ENCODE measurements at regions not wholly inside any gene's neighbourhood (a gene's known extent, or its start where the extent isn't known, plus 50 kb on each side); places are given as distances from the start of the nearest gene placed in this dataset.

DNA sequence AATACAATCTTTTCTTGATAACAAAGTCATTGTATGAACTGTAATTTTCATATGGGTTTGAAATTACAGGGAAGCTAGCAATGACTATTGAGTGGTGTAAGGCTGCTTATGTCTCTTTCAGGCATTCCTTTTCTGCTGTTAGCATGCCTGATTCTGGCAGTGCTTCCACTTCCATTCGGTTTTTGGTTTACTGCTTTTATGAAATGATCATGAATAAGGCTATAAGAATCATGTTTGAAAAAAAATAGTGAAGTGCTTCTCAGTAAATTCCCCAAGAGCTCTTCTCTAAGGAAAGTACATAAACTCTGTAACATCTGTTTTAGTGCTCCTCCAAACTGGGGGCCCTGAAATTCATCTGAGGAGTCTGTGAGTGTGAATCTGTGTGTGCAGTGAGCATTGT is 434.0 kb upstream of the RGS6 start:
- no peak for DNase-seq (ENCODE audit: low read depth)

DNA sequence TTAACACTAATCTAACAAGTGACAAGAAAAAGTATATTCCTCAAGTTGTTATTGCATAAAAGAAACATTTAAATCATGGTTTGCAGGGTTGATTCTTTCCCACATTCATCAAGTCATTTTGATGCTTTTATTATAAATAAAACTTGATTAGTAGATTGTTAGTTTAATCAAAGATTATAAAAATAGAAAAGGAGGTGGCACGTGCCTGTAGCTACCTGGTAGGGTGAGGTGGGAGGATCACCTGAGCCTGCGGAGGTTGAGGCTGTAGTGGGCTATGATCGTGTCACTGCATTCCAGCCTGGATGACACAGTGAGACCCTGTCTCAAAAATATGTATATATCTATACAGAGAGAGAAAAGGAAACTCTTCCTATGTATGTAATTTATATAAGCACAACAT is 433.2 kb upstream of the RGS6 start:
- no peak for DNase-seq (ENCODE audit: low read depth)

DNA sequence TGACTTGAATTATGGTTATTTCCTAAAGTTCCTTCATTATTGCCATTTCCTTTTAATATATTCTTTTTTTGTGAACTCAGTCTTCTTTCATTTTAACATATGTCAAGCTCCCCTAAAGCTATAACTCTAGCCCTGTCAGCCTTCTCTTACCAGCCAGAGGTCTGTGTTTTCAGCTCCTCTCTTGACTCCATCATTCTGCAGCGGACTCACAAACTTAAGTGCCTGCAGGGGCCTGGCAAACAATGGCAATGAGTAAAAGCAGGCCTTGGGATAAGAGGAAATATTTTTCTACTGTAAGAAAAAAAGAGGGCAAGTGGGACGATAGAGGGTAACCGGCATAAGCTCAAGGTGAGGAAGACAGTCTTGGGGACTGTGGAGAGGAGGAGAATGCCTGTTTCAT is 424.5 kb upstream of the RGS6 start:
- DNase-seq (ENCODE audit: low read depth) = no peak

DNA sequence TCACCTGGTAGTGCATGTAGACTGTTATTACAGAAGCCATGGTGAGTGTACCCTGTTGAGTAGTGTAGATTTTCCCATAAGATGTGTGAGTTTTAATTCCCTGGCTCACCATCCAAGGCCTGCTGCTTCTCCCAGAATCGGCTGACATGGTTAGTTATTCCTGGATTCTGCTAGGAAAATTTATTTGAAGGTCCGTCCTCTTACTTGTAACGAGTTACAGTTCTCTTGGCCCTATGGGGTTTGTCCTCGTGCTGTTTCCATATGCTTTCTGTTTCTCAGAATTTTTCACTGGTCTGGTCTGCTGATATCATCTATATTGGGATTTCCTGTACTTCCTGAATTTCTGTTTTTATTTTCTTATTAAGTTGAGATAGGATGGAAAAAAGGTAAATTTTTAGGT is 423.3 kb upstream of the RGS6 start:
- no peak for DNase-seq (ENCODE audit: low read depth)

DNA sequence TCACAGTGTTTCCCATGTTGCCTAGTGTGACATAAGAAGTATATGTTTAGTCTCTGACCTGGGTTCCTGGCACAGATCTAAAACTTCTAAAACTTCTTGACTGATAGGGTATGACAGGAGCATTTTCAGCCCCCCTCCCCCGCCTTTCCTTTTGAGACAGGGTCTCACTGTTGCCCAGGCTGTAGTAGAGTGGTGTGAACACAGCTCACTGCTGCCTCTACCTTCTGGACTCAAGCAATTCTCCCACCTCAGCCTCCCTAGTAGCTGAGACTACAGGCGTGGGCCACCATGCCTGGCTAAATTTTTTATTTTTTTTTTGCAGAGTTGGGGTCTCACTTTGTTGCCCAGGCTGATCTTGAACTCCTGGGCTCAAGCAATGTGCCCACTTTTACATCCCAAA is 421.1 kb upstream of the RGS6 start:
- DNase-seq (ENCODE audit: low read depth) = no peak

DNA sequence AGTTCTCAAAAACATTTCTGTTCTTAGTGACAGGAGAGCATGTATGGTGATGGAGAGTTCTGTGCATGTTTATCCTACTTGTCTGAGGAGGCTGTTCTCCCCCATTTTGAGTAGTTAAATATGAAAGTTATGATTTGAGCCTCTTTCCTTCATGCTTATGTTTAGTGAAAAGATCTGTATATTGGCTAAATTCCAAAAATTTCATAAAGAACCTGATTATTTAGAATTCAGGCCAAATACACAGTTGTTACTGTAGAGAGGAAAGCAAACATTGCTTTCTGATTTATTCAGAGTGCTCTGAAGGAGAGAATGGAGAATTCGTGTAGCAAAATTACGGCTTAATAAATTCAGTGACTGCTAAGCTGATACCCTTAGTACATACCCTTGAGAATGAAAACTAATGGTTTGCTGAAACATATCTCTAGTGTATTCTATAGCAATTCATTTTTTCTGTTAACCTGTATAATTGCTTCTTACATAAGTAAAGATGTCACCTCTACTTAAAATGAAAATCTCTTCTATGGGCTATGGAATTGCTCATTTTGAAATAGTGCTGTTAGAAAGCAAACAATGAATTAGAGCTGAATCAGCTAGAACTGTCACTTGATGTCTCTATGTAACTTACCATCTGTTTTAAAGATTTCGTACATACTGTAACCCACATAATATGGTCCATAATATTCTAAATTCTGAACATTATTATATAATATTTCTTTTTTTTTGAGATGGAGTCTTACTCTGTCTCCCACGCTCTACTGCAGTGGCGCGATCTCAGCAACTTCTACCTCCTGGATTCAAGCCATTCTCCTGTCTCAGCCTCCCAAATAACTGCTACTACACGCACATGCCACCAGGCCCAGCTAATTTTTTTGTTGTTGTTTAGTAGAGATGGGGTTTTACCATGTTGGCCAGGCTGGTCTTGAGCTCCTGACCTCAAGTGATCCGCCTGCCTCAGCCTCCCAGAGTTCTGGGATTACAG is 417.0 kb upstream of the RGS6 start:
- no peak for DNase-seq (ENCODE audit: low read depth)

DNA sequence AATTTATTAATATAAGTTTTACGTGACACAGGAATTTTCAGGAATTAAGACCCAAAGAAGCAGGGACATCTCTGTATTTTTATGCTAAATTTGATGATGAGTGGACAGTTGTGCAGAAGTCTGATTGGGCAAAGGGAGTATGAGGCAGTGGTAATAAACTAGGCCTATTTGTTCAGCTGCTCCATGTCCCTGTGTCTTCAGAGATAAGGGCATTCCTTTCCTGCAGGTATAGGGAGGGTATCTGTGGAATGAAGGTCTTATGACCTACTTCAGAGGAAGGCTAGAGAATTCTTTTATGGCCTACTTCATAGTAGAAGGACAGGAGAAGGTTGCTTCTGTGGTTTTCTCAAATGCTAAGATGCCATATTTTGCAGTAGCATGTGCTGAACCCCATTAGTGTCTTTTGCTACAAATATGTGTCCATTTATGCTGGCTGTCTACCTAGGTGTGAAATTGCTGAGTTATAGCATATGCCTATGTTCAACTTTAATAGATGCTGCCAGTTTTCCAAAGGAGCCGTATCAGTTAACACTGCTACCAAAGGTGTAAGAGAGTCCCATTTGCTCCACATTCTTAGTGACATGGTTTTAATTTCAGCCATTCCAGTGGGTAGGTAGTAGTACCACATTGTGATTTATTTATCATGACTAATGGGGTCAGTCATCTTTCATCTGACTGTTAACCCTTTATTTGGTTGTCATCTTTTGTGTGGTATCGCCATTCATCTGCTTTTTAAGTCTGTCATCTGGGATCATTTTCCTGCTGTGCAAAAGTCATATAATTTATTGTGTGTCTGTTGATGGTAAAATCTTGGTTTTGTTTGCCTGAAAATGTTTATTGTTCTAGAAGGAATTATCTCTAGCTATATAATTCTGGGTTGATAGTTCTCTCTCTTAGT is 410.7 kb upstream of the RGS6 start:
- DNase-seq (ENCODE audit: low read depth) = no peak

DNA sequence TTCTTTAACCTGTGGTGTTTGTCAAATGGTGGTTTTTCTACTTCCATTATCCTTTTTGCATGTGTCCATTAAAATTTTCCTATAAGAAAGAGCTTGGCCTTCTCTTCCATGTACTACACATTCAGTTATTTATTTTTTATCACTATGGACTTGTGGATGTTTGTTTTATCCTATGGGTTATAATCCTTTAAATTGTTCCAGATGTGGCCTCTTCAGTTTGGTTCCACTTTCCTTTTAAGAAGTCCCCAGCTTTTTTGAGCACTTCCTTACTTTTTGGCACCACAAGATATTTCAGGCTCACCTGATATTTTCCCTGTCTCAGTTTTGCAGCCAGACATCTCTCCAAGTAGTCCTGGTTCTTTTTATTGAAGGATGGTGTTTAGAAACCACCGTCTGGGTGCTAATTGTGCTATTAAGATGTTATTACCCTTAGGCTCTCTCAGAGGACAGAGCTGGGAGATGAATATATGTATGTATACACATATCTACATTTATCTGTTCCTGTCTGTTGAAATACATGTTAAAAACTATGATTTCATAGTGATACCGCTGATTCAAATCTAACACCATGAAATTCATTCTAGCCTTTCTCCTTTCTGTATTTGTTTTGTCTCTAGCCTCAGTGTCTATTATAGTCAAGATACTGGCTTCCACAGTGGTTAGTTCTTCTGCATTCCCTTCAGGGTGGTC is 408.5 kb upstream of the RGS6 start:
- DNase-seq (ENCODE audit: low read depth) = no peak

DNA sequence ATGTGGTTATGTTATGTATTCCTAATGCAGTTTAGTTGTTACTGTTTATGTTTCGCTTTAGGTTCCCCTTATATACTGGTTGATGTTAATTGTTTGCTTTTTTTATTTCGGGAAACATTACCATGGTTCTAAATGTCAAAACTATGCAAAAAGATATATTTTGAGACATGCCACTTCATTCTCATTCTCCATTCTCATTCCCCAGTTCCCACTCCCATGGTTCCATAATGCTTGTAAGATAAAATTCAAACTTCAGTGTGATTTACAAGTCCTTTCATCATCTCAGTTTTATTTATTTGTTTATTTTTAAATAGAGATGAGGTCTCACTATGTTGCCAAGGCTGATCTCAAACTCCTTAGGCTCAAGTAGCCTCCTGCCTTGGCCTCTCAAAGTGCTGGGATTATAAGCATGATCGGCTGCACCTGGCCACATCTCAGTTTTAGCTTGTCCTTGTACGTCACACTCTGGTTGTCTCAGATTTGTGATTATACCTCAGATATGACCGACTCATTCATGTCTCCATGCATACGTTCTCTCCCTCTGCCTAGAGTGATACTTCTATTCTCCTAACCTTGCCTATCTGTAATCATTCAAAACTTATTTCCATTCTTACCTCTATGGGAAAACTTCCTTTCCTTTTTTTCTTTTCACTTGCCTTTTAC is 407.8 kb upstream of the RGS6 start:
- DNase-seq (ENCODE audit: low read depth) = no peak

DNA sequence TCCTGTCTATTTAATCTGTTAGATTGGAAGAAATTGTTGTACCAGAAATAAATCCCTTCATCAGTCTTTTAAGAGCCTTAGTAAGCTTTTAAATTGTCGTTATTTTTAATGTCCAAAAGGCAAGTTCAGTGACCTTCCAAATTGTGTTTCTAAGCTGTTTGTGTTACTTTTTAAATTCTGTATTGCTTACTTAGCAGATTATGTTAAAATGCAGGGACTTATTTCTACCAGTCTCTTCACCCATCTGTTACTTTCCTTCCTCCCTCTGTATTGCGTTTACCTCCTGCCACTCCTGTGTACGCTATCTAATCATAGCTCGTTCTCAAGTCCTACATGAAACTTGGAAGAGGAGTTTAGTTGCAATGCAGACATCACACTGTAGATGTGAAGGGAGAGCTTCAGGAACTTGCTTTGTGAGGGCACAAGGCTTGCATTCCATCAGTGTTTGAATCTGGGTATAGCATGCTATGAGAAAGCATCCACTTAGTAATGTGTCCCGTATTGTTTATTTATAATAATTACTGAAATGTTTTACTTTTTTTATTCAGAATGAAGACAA is 406.5 kb upstream of the RGS6 start:
- no peak for DNase-seq (ENCODE audit: low read depth)

DNA sequence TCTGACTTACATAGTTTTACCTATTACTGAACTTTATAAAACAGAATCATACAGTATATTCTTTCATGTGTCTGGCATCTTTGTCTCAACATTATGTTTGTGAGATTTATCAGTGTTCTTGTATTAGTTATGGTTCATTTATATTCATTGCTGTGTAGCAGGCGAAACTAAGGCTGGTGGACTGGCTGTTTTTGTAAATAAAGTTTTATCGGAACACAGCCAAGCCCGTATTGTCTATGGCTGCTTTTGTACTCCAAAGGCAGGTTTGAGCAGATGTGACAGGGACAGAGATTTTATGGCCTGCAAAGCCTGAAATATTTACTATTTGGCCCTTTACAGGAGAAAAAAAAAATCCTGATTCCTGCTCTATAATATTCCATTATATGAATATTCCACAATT is 405.8 kb upstream of the RGS6 start:
- no peak for DNase-seq (ENCODE audit: low read depth)

DNA sequence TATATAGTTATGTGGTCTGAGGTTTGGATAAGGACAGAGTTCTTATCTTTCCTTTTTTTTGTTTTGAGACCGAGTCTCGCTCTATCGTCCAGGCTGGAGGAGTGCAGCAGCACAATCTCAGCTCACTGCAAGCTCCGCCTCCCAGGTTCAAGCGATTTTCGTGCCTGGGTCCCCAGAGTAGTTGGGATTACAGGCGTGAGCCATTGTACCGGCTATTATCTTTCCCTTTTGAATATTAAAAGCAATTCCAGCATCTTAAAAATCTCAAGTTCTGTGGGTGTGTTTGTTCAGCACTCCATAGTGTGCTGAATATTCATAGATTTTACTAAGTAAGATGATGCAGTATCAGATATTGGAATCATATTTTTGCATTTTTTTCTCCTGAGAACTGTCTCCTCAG is 404.4 kb upstream of the RGS6 start:
- no peak for DNase-seq (ENCODE audit: low read depth)

DNA sequence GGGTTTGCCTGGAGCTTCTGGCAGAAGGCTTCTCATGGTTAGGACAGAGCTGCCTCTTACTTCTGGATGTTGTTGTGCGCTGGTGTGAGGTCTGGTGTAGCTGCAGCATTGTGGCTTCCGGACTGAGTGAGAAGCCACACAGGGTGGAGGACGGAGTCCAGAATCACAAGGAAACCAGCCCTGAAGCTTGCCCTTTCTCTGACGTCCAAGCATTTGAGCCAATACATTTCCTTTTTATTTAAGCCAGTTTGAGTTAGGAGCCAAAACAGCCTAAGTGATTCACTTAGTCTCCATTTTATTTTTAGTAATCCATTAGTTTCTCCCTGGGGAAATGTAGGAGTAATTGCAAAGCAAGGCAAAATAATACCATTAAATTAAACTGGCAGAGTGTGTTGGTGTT is 402.4 kb upstream of the RGS6 start:
- no peak for DNase-seq (ENCODE audit: low read depth)

DNA sequence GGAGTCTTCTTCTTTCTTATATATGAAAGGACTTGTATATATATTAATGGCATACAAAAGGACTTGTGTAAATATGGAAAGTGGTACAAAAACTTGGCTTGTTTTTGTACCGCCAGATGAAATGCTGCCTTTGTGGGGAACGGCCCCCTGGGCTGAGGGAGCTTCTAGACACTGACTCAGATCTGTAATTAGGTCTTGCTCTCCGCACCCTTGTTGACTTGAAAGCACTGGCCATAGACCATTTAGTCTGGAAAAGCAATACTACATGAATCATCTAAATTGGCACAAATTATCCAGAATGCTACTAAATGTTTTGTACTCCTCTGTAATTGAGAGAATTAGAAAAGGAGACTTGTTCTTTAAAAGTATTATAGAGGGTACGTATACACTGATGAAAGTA is 399.9 kb upstream of the RGS6 start:
- no peak for DNase-seq (ENCODE audit: low read depth)

DNA sequence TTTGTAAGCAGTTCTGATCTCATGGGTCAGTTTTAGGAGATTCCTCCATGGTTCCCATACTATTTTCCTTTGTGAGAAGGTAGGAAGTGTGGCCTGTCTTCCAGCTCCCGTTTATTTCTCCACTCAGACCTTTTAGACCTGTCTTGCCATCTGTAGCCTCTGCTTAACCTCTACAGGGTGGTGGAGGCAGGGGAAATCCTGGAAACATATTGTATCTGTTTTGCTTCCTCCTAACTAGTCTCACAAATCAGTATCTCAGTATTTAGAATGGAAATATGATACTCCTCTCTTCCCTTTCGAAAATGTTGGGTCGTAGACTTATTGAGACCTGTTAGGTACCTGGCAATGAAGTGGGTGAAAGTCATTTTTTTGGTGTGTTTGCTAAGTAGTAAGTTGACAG is 399.4 kb upstream of the RGS6 start:
- no peak for DNase-seq (ENCODE audit: low read depth)

DNA sequence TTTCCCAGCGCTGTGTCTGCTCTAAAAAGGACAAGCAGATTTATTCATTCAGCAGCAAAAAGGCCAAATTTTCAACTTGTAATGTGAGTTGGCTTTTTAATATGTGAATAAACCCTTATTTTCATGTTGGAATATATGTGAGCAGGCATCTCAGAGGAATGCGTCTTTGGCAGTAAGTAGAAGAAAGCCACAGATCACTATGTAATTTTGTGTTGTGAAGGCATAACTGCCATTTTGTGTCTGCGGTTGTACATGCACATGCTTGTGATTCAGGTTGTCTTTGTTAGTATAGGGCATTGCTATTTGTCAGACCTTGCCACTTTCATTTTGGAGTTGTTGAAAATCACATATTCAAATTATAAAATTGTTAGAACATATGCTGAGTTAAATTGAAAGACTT is 398.8 kb upstream of the RGS6 start:
- no peak for DNase-seq (ENCODE audit: low read depth)

DNA sequence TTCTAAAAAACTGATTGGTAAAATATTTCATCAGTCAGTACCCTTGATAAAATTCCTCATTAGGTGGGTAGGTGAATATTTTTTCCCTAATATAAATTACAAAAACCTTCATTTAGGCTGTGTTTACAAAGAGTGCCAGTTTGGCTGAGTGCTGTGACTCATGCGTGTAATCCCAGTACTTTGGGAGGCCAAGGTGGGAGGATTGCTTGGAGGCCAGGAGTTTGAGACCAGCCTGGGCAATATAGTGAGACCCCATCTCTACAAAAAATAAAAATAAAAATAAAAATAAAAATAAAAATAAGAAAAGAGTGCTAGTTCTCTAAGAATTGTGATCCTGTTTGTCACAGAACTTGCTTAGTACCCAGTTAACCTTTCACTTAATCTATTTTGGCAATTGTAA is 398.4 kb upstream of the RGS6 start:
- no peak for DNase-seq (ENCODE audit: low read depth)

DNA sequence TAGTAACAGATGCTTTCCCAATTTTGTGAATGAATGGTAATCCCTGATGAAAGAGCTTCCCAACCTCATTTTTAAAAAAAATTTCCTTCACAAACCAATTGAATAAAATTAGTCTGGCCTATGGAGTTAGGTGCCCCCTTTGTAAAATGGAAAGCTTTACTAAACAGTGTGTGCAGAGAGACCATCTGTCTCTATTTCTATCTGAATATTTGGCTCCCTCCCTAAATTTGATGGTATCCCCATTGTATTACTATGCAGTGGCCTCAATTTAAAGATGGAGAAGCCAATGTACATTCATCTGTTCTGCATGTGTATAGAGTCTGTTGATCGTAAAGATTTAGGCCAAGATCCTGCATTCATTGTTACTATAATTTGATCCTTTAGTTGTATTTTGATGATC is 397.7 kb upstream of the RGS6 start:
- DNase-seq (ENCODE audit: low read depth) = no peak

DNA sequence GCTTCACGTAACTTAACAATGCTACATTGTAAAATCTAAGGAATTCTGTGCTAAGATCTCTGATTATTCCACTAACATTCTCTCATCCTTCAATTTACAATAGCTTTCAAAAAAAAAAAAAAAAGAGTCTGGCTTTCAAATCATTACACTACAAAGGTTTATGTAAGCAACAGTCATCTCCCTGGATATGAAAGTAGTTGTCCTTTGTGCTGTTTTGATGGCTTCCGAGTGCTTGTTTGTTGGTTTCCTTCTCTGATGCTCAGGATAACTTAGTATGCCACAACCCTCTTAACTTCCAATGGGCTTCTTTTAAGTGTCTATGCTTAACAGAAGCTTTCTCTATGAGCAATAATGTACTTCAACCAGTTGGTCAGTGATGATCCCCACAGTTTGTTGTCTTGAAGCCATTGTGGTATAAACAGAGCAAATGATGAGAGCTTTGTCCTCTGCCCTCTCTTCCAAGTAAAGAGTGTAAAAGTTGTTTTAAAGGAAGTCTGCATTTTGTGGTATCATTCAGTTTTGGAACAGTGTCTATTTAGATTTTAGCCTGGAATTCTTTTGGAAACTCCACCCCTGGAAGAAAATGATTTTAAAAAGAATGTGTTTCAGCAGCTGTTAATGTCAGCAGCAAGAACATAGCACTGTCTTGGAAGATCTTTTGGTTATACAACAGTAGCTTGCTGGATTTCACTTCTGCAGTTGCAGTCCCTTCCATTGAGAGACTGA is 396.1 kb upstream of the RGS6 start:
- DNase-seq (ENCODE audit: low read depth) = no peak

DNA sequence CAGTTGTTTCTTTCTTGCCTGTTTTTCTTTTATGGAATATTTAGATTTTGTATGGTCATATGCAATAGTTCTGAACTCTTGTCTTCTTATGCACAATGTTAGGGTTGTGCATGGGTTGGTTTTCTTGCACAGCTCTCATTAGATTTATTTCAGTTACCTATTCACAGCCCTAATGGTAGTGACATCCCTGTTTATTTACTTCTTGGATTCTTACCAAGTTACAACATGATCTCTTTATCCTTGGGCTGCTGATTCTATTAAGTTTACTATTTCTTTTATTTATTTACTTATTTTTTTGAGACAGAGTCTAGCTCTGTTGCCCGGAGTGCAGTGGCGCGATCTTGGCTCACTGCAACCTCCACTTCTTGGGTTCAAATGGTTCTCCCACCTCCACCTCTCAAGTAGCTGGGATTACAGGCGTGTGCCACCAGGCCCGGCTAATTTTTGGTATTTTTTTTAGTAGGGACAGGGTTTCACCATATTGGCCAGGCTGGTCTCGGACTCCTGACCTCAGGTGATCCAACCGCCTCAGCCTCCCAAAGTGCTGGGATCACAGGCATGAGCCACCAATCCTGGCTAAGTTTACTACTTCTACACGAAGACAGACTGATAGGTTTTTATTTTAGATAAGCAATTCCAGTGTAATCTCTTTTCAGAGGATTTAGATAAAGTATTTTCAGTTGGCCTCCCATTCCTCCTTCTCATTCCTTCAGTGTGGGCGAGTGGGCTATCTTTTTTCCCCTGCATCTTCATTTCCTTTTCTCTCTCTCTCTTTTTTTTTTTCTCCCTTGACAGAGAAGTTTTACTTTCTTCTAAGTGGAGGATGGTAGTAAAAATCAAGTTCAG is 395.1 kb upstream of the RGS6 start:
- no peak for DNase-seq (ENCODE audit: low read depth)

All from stimulated activated CD8-positive, alpha-beta memory T cell treated with anti-CD3 and anti-CD28 coated beads, Interleukin-12 subunit alpha, Interleukin-12 subunit beta, amount 100 ng/mL, for 4 hours (primary cell).